ENCODE measurements at regions not wholly inside any gene's neighbourhood (a gene's known extent, or its start where the extent isn't known, plus 50 kb on each side); places are given as distances from the start of the nearest gene placed in this dataset.
"Not testable (repeated sequence)": the region's sequence is repeated elsewhere in the genome, so short reads cannot be mapped to it uniquely, and the experiment has no call there.

DNA sequence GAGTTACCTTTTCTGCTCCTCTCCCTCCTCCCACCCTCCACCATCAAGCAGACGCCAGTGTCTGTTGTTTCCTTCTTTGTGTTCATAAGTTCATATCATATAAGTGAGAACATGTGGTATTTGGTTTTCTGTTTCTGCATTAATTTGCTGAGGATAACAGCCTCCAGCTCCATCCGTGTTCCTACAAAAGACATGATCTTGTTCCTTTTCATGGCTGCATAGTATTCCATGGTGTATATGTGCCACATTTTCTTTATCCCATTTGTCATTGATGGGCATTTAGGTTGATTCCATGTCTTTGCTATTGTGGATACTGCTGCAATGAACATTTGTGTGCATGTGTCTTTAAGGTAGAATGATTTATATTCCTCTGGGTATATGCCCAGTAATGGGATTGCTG lies 74.5 kb downstream of the KBTBD8 start:
- TF ChIP-seq POLR2AphosphoS5 (IDR thresholded peaks at IDR 0.05); EZH2 (IDR thresholded peaks at IDR 0.05; ENCODE audit: borderline replicate concordance, insufficient read depth, low read length, poor library complexity, severe bottlenecking); TAF1 (IDR thresholded peaks at IDR 0.05; ENCODE audit: low read depth); SMC3 (conservative IDR thresholded peaks at IDR 0.05; ENCODE audit: poor library complexity); RAD21 (conservative IDR thresholded peaks at IDR 0.05); EP300 (conservative IDR thresholded peaks at IDR 0.05; ENCODE audit: poor library complexity, severe bottlenecking): not testable (repeated sequence)
- TF ChIP-seq, protein P1, sequence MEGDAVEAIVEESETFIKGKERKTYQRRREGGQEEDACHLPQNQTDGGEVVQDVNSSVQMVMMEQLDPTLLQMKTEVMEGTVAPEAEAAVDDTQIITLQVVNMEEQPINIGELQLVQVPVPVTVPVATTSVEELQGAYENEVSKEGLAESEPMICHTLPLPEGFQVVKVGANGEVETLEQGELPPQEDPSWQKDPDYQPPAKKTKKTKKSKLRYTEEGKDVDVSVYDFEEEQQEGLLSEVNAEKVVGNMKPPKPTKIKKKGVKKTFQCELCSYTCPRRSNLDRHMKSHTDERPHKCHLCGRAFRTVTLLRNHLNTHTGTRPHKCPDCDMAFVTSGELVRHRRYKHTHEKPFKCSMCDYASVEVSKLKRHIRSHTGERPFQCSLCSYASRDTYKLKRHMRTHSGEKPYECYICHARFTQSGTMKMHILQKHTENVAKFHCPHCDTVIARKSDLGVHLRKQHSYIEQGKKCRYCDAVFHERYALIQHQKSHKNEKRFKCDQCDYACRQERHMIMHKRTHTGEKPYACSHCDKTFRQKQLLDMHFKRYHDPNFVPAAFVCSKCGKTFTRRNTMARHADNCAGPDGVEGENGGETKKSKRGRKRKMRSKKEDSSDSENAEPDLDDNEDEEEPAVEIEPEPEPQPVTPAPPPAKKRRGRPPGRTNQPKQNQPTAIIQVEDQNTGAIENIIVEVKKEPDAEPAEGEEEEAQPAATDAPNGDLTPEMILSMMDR (IDR thresholded peaks at IDR 0.05; ENCODE audit: poor library complexity, severe bottlenecking): not testable (repeated sequence)

Data from neural cell (in vitro differentiated cells).